IMR-90 (cell line): ENCODE measurements at regions not wholly inside any gene's neighbourhood (a gene's known extent, or its start where the extent isn't known, plus 50 kb on each side); places are given as distances from the start of the nearest gene placed in this dataset.

Source experiments
- ATAC-seq: fragments of 200-7000 bp; cut with Tn5 transposase; 2 replicates; pipeline ENCODE4 v1.9.1; 2020; ENCODE audit warnings: low read depth, mild to moderate bottlenecking, moderate library complexity
- BruUV-seq: library from RNA; stranded (reverse); fragments of 400-500 nt; replicated peaks from 2 replicates; lab custom pipeline; 2021; lab: Mats Ljungman, UMichigan
- CTCF ChIA-PET: fragments of 300-600 bp; formaldehyde crosslinking; extraction: SDS; loops from one replicate; lab custom pipeline; 2021; ENCODE audit warnings: antibody characterized with exemption; lab: Yijun Ruan, JAX
- POLR2A ChIA-PET: fragments of 300-600 bp; sonication (Branson Sonifier 250); formaldehyde crosslinking; loops from one replicate; lab custom pipeline; 2022; ENCODE audit warnings: antibody characterized with exemption; ENCODE audit not compliant: unreplicated experiment; lab: Charles Lee
- DNase-seq: peaks from one replicate; pipeline ENCODE4 v3.0.0; 2013
- H2AFZ ChIP-seq: replicated peaks from 2 replicates; pipeline ENCODE3; 2013; ENCODE audit warnings: low read length, mild to moderate bottlenecking; ENCODE audit not compliant: poor library complexity
- H2AK5ac ChIP-seq: 2 replicates; pipeline ENCODE4 v1.6.1; 2013; ENCODE audit warnings: low read depth, low read length, inconsistent platforms
- H2AK9ac ChIP-seq: replicated peaks from 2 replicates; pipeline ENCODE3; 2013; ENCODE audit warnings: mild to moderate bottlenecking, low read depth, low read length, moderate library complexity; ENCODE audit not compliant: poor library complexity
- H2BK120ac ChIP-seq: 2 replicates; pipeline ENCODE4 v1.6.1; 2013; ENCODE audit warnings: low read depth, low read length, inconsistent platforms
- H2BK15ac ChIP-seq: 3 replicates; pipeline ENCODE4 v1.6.1; 2013; ENCODE audit warnings: low read depth, low read length, inconsistent platforms
- H2BK20ac ChIP-seq: 2 replicates; pipeline ENCODE4 v1.6.1; 2013; ENCODE audit warnings: low read depth, mild to moderate bottlenecking, inconsistent platforms, low read length, moderate library complexity
- H2BK5ac ChIP-seq: 2 replicates; pipeline ENCODE4 v1.6.1; 2013; ENCODE audit warnings: mild to moderate bottlenecking, low read depth, low read length, inconsistent platforms; ENCODE audit not compliant: poor library complexity, severe bottlenecking
- H3K14ac ChIP-seq: replicated peaks from 2 replicates; pipeline ENCODE4 v1.6.1; 2013; ENCODE audit warnings: low read depth, low read length, inconsistent platforms
- H3K18ac ChIP-seq: 2 replicates; pipeline ENCODE4 v1.6.1; 2013; ENCODE audit warnings: low read depth, low read length, control low read depth
- H3K23ac ChIP-seq: 2 replicates; pipeline ENCODE4 v1.6.1; 2013; ENCODE audit warnings: low read depth, low read length, inconsistent platforms
- H3K27ac ChIP-seq: 2 replicates; pipeline ENCODE4 v1.5.1; 2013; ENCODE audit warnings: mild to moderate bottlenecking, control low read depth, low read length; ENCODE audit not compliant: insufficient read depth
- H3K27me3 ChIP-seq: 2 replicates; pipeline ENCODE4 v1.6.1; 2013; ENCODE audit warnings: low read length; ENCODE audit not compliant: control insufficient read depth, insufficient read depth
- H3K36me3 ChIP-seq: 2 replicates; pipeline ENCODE4 v1.6.1; 2013; ENCODE audit warnings: low read length, mixed read lengths; ENCODE audit not compliant: control insufficient read depth, insufficient read depth
- H3K4ac ChIP-seq: 2 replicates; pipeline ENCODE4 v1.6.1; 2013; ENCODE audit warnings: low read depth, low read length, inconsistent platforms
- H3K4me1 ChIP-seq: 2 replicates; pipeline ENCODE4 v1.6.1; 2013; ENCODE audit warnings: low read length, mixed read lengths; ENCODE audit not compliant: control insufficient read depth, insufficient read depth
- H3K4me2 ChIP-seq: 2 replicates; pipeline ENCODE4 v1.6.1; 2013; ENCODE audit warnings: low read depth, mild to moderate bottlenecking, control low read depth, low read length, moderate library complexity
- H3K4me3 ChIP-seq: 2 replicates; pipeline ENCODE4 v1.5.1; 2013; ENCODE audit warnings: low read depth, mild to moderate bottlenecking, control low read depth, low read length, moderate library complexity; ENCODE audit not compliant: insufficient read depth
- H3K56ac ChIP-seq: 2 replicates; pipeline ENCODE4 v1.6.1; 2013; ENCODE audit warnings: low read length, inconsistent platforms; ENCODE audit not compliant: insufficient read depth; ENCODE audit errors: extremely low read depth
- H3K79me1 ChIP-seq, 2 experiments: 2 replicates each; pipeline ENCODE4 v1.6.1; 2013; ENCODE audit warnings: low read length in 2 of 2, inconsistent platforms in 1 of 2, low read depth in 1 of 2
- H3K9ac ChIP-seq: 2 replicates; pipeline ENCODE4 v1.6.1; 2013; ENCODE audit warnings: low read depth, low read length, control low read depth
- H3K9me1 ChIP-seq: 2 replicates; pipeline ENCODE4 v1.6.1; 2013; ENCODE audit warnings: low read length, inconsistent platforms; ENCODE audit not compliant: insufficient read depth
- H3K9me3 ChIP-seq: 2 replicates; pipeline ENCODE4 v1.6.1; 2013; ENCODE audit warnings: low read length; ENCODE audit not compliant: control insufficient read depth, insufficient read depth
- H4K20me1 ChIP-seq: 2 replicates; pipeline ENCODE4 v1.6.1; 2013; ENCODE audit warnings: low read length, inconsistent platforms; ENCODE audit not compliant: insufficient read depth
- H4K5ac ChIP-seq: 2 replicates; pipeline ENCODE4 v1.6.1; 2013; ENCODE audit warnings: mild to moderate bottlenecking, low read depth, low read length, control low read depth
- H4K8ac ChIP-seq, 2 experiments: 2 replicates each; pipeline ENCODE4 v1.6.1; 2013; ENCODE audit warnings: low read depth in 2 of 2, low read length in 2 of 2, control low read depth in 1 of 2, inconsistent platforms in 1 of 2
- H4K91ac ChIP-seq: 2 replicates; pipeline ENCODE4 v1.6.1; 2013; ENCODE audit warnings: low read depth, low read length, inconsistent platforms; ENCODE audit not compliant: insufficient read depth
- BHLHE40 ChIP-seq: fragments of 150-350 bp; IDR thresholded peaks from 2 replicates; pipeline ENCODE4 v1.6.1; 2016; ENCODE audit warnings: mild to moderate bottlenecking, low read depth, low read length
- CHD1 ChIP-seq: IDR thresholded peaks from 2 replicates; pipeline ENCODE4 v1.6.1; 2012; ENCODE audit warnings: low read depth, low read length, improper control_type of control experiment
- FOS ChIP-seq: fragments of 150-350 bp; IDR thresholded peaks from 2 replicates; pipeline ENCODE4 v1.6.1; 2016; ENCODE audit warnings: low read depth, low read length
- MAFK ChIP-seq: IDR thresholded peaks from 2 replicates; pipeline ENCODE4 v1.6.1; 2012; ENCODE audit warnings: low read depth, low read length, improper control_type of control experiment
- RAD21 ChIP-seq: IDR thresholded peaks from 2 replicates; pipeline ENCODE4 v1.6.1; 2012; ENCODE audit warnings: low read length, improper control_type of control experiment
- RFX5 ChIP-seq: IDR thresholded peaks from 2 replicates; pipeline ENCODE4 v1.8.0; 2012; ENCODE audit warnings: low read depth, mild to moderate bottlenecking, low read length, moderate library complexity
- WGBS, 2 experiments: methylation state at CpG; one replicate each; pipeline versions ENCODE4 v1.1.5 to v1.1.7; 2013; ENCODE audit warnings: missing lambda C conversion rate in 2 of 2; ENCODE audit not compliant: insufficient read length in 1 of 2; ENCODE audit errors: extremely low coverage in 2 of 2; 5-methylcytosine and 5-hydroxymethylcytosine counted together
- dilution Hi-C: fragments of 300-500 bp; cut with HindIII; formaldehyde crosslinking; loops from one replicate; pipeline ENCODE4 v1.14.3; 2018; ENCODE audit warnings: low sequenced_read_pairs; ENCODE audit not compliant: unreplicated experiment
- in situ Hi-C: fragments of 300-500 bp; cut with MboI; formaldehyde crosslinking; loops from 3 replicates; pipeline ENCODE4 v1.14.3; 2019; ENCODE audit warnings: low sequenced_read_pairs, inconsistent platforms, mixed read lengths
- intact Hi-C: fragments of 100-400 bp; cut with micrococcal nuclease; formaldehyde crosslinking; loops from 2 replicates; pipeline ENCODE4 v1.10.0; 2022
- TF ChIP-seq, protein P1 (sequence below): fragments of 150-350 bp; IDR thresholded peaks from 2 replicates; pipeline ENCODE4 v1.6.1; 2017; ENCODE audit warnings: mild to moderate bottlenecking, antibody characterized with exemption, low read length, low read depth

- ChIA-PET POLR2A (no interaction called here), CTCF (interaction anchor here (0.6 kb wide), 1 partner anchor 282 kb away, joined by 4 read pairs; no protein-coding TSS in a partner anchor)
- Histone ChIP-seq H3K9me3 (peaks cover 3% of the 10 kb centered on the region; the same call in 1 of the 2 replicates), H3K14ac (no peak overlapping the region), H2BK20ac (no peak overlapping the region), H4K8ac (no peak overlapping the region), H4K20me1 (no peaks in the 10 kb centered on the region), H2AK9ac (no peak overlapping the region), H2BK5ac (no peak overlapping the region), H3K4ac (no peak overlapping the region), H2AK5ac (no peak overlapping the region), H2BK15ac (no peak overlapping the region), H3K9me1 (0 out of 2 replicates have a peak, but pooled peaks cover 2% of the 10 kb centered on the region), H3K18ac (no peak overlapping the region), H3K4me3 (no peak overlapping the region), H3K36me3 (no peaks in the 10 kb centered on the region), H3K27ac (no peak overlapping the region), H4K5ac (no peak overlapping the region), H3K56ac (no peak overlapping the region), H3K27me3 (no peaks in the 10 kb centered on the region), H4K91ac (no peak overlapping the region), H3K79me1 (no peaks in the 10 kb centered on the region), H3K23ac (no peak overlapping the region), H3K9ac (no peak overlapping the region), H3K4me2 (no peak overlapping the region), H2BK120ac (no peak overlapping the region), H3K4me1 (no peaks in the 10 kb centered on the region), H2AFZ (no peak overlapping the region)
- no CpG with 5 or more reads among the region's 4 CpGs for WGBS, 2 experiments
- intact Hi-C loops = no loop called here
- no TSS peak for BruUV-seq
- in situ Hi-C loops = no loop called here
- no peak for DNase-seq
- no peak for ATAC-seq
- dilution Hi-C loops = no loop called here
- TF ChIP-seq CHD1 (no peak), RAD21 (no peak), RFX5 (no peak), FOS (no peak), BHLHE40 (no peak), MAFK (no peak)
- TF ChIP-seq, protein P1, sequence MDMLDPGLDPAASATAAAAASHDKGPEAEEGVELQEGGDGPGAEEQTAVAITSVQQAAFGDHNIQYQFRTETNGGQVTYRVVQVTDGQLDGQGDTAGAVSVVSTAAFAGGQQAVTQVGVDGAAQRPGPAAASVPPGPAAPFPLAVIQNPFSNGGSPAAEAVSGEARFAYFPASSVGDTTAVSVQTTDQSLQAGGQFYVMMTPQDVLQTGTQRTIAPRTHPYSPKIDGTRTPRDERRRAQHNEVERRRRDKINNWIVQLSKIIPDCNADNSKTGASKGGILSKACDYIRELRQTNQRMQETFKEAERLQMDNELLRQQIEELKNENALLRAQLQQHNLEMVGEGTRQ = no peak
Measured at GRCh38 chr9:79111653-79112052, 460.1 kb upstream of the TLE4 start.
